AG08395 (cell line): ENCODE measurements at regions not wholly inside any gene's neighbourhood (a gene's known extent, or its start where the extent isn't known, plus 50 kb on each side); places are given as distances from the start of the nearest gene placed in this dataset.

Source experiments
- DNase-seq: peaks from one replicate; pipeline ENCODE4 v3.0.0; 2012; ENCODE audit warnings: mixed read lengths, low spot score

GRCh38 chr7:10908600-10908999 is 65.1 kb upstream of the PHF14 start:
- no peak for DNase-seq

- no peak for DNase-seq
These were observed 63.2 kb upstream of the PHF14 start for GRCh38 chr7:10910447-10910846.

GRCh38 chr7:10912077-10912476 is 61.6 kb upstream of the PHF14 start:
- no peak for DNase-seq

GRCh38 chr7:10913457-10913856 is 60.2 kb upstream of the PHF14 start:
- no peak for DNase-seq

GRCh38 chr7:10918093-10918590 is 55.5 kb upstream of the PHF14 start:
- DNase-seq, result no peak

GRCh38 chr7:10919923-10920322 is 53.7 kb upstream of the PHF14 start:
- DNase-seq, result no peak
